ENCODE measurements at regions not wholly inside any gene's neighbourhood (a gene's known extent, or its start where the extent isn't known, plus 50 kb on each side); places are given as distances from the start of the nearest gene placed in this dataset.

GRCh38 chr14:104361101-104361591 is 218.4 kb upstream of the C14orf180 start:
- H3K79me2 ChIP-seq (ENCODE audit: control insufficient read depth, insufficient read depth, low read length): no peaks in the 10 kb centered on the region
- no peak overlapping the region for H3K4me3 ChIP-seq
- DNase-seq (ENCODE audit: extremely low read depth in 1 of 4, low spot score in 3 of 4) (no peak), ATAC-seq (no peak), FAIRE-seq (no peak)
- peaks cover 0 to 17% of the 10 kb centered on the region in 2 experiments; a peak in 2 of 5 replicates for H3K27me3 ChIP-seq (ENCODE audit: control insufficient read depth in 2 of 2, insufficient read depth in 2 of 2, low read length in 2 of 2)
- no peak overlapping the region for H3K27ac ChIP-seq (ENCODE audit: extremely low read depth, low read depth, low read length)
- no peak overlapping the region for H3K9ac ChIP-seq (ENCODE audit: insufficient read depth in 1 of 2, low read depth in 2 of 2, low read length in 2 of 2)
- no TSS peak for BruUV-seq (replicated peaks)
- in situ Hi-C loops (cut with MboI): no loop called here
- no peaks in the 10 kb centered on the region for H3K4me1 ChIP-seq (replicated peaks in 1 of 2; ENCODE audit: control insufficient read depth in 2 of 2, insufficient read depth in 2 of 2, low read length in 2 of 2)
- H3K4me2 ChIP-seq (ENCODE audit: insufficient read depth, low read length): no peak overlapping the region
- 3% methylated on average over 9 of the region's 14 CpGs for WGBS (ENCODE audit: insufficient coverage, low coverage, missing lambda C conversion rate)
- H2AFZ ChIP-seq (ENCODE audit: low read depth, low read length): no peak overlapping the region
- CTCF ChIA-PET (ENCODE audit: low intra/inter-chr PET ratio): no interaction called here
- H4K20me1 ChIP-seq (replicated peaks; ENCODE audit: control insufficient read depth, insufficient read depth, low read length): no peaks in the 10 kb centered on the region
- POLR2A ChIA-PET: interaction anchor here (0.6 kb wide), 1 partner anchor 59 kb away, joined by 3 read pairs; no protein-coding TSS in a partner anchor
- no peaks in the 10 kb centered on the region for H3K36me3 ChIP-seq (ENCODE audit: control insufficient read depth, insufficient read depth, low read length)
- no peaks in the 10 kb centered on the region for H3K9me3 ChIP-seq (replicated peaks; ENCODE audit: control insufficient read depth, insufficient read depth, low read depth, low read length)
- TF ChIP-seq KDM1A (IDR thresholded peaks at IDR 0.05): no peak
- no peak for TF ChIP-seq ZNF644 (tag; IDR thresholded peaks at IDR 0.05; ENCODE audit: low read depth)
- TF ChIP-seq FOXA3 (CRISPR knock-in tag; conservative IDR thresholded peaks at IDR 0.05 in 1 of 2, IDR thresholded peaks at IDR 0.05 in 1 of 2): no peak
- no peak for TF ChIP-seq ZFX (CRISPR knock-in tag; IDR thresholded peaks at IDR 0.05)
- no peak for TF ChIP-seq BDP1 (IDR thresholded peaks at IDR 0.05; ENCODE audit: insufficient read depth, insufficient read length)
- TF ChIP-seq MCM2 (IDR thresholded peaks at IDR 0.05; ENCODE audit: low read depth): no peak
- no peak for TF ChIP-seq FUS (optimal IDR thresholded peaks at IDR 0.05; ENCODE audit: low read depth, low read length)
- TF ChIP-seq MAZ (CRISPR knock-in tag; conservative IDR thresholded peaks at IDR 0.05 in 1 of 2, IDR thresholded peaks at IDR 0.05 in 1 of 2): no peak
- no peaks in the 10 kb centered on the region for H3K9me1 ChIP-seq (ENCODE audit: control insufficient read depth, insufficient read depth, low read length)
- intact Hi-C loops (cut with micrococcal nuclease): no loop called here

All from K562 (cell line).